Memory B cell (primary cell): ENCODE measurements at regions not wholly inside any gene's neighbourhood (a gene's known extent, or its start where the extent isn't known, plus 50 kb on each side); places are given as distances from the start of the nearest gene placed in this dataset.

ENCODE experiments used
- ATAC-seq: fragments of 150-1000 bp; cut with Tn5 transposase; 2 replicates; pipeline ENCODE4 v1.10.0; 2021; ENCODE audit warnings: low read depth, mild to moderate bottlenecking, moderate library complexity
- DNase-seq, 2 donors: peaks; one replicate each; pipeline ENCODE4 v3.0.0; 2022; ENCODE audit warnings: low spot score in 2 of 2
- H3K27ac Mint-ChIP-seq: one replicate; pipeline ENCODE4 v1.8.0; 2022; ENCODE audit warnings: mild to moderate bottlenecking, moderate library complexity, mixed read lengths
- H3K27me3 Mint-ChIP-seq: one replicate; pipeline ENCODE4 v1.8.0; 2022; ENCODE audit warnings: mixed read lengths
- H3K36me3 Mint-ChIP-seq: one replicate; pipeline ENCODE4 v1.8.0; 2022; ENCODE audit warnings: mild to moderate bottlenecking, mixed read lengths
- H3K4me1 Mint-ChIP-seq: one replicate; pipeline ENCODE4 v1.8.0; 2022; ENCODE audit warnings: mixed read lengths
- H3K4me3 Mint-ChIP-seq: one replicate; pipeline ENCODE4 v1.8.0; 2022; ENCODE audit warnings: mild to moderate bottlenecking, moderate library complexity, mixed read lengths
- H3K9me3 Mint-ChIP-seq: one replicate; pipeline ENCODE4 v1.8.0; 2022; ENCODE audit warnings: mixed read lengths

DNA sequence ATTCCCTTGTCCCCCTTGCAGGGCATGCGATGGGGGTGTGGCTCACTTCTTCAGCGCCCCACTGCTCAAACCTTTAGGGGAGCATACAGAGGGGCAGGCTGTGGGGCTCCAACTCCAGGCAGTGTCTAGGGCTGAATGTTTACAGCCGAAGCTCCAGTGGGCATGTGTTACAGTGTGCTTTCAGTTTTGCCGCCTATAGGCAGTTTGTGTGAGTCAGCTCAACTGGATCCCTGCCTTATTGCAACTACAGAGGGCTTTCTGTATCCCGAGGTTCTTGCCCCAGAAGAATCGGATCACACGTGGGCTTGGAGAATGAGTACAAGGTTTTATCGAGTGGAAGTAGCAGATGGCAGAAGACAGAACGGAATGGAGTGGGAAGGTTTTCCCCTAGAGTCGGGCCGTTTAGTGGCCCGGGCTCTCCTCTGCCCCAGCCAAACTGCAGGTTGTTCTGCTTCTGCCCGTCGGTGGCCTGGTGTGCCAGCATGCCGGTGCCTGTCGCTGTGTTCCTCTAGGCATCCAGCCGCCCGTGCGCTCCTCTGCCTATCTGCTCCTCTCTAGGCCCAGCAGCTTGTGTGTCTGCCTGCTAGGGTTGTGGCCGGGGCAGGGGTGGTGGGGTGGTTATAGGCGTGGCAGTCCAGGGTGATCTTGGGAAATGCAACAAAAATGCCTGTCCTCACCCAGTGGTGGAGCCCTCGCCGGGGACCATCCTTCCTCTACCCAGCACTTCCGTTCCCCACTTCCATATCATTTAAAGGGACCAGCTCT, 435.9 kb upstream of the SGCG start:
- Mint-ChIP-seq H3K4me1 (no peaks in the 10 kb centered on the region), H3K4me3 (no peak overlapping the region), H3K27me3 (no peaks in the 10 kb centered on the region), H3K36me3 (no peaks in the 10 kb centered on the region), H3K27ac (no peak overlapping the region), H3K9me3 (peaks cover 2% of the 10 kb centered on the region)
- ATAC-seq (no peak), DNase-seq (no peak)

DNA sequence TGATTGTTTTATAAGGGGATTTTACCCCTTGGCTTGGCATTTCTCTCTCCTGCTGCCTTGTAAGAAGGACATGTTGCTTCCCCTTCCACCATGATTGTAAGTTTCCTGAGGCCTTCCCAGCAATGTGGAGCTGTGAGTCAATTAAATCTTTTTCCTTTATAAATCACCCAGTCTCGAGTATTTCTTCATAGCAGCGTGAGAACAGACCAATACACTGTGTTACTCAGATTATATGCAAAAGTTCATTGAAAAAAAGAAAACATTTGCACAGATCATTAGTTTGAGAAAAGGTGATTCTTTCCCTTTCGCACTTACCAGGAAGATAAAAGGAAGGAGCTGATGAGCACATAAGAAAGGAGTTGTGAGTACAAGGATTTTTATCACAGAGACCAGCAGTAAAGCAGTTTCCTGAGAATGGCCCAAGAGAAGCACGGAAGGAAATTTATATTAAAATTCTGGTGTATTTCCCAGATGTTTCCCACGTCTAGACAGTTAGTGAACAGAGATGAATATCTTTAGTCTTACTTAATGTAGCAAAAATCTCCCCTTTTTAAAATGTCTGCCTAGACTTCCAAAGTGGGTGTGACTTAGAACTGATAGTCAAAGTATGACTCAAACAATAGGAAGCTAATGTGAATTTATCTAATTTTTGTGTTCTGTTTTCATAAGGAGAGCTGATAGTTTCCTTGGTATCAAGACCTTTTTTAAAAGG, 431.8 kb upstream of the SGCG start:
- Mint-ChIP-seq H3K9me3 (peaks cover 4% of the 10 kb centered on the region), H3K4me3 (no peak overlapping the region), H3K27ac (no peak overlapping the region), H3K36me3 (no peaks in the 10 kb centered on the region), H3K4me1 (no peaks in the 10 kb centered on the region), H3K27me3 (no peaks in the 10 kb centered on the region)
- DNase-seq (no peak), ATAC-seq (no peak)

DNA sequence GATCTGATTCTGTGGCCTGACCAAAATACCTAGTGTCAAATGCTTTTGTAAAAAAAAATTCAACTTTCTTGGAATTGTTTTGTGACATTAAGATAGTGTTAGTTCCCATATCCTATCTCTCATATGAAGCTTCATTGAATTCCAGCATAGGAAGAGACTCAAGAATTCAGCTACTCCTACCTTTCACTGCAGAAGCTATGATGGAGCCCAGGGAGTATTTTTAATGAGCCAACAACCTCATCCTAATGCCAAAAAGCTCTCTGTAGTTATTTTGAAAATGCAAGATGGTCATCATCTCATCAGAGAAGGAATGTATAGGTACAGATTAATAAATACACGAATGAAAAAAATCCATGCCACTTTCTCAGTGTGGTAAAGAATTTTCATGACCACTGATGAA, 431.2 kb upstream of the SGCG start:
- DNase-seq (no peak), ATAC-seq (no peak)
- no peaks in the 10 kb centered on the region for H3K27me3 Mint-ChIP-seq
- no peak overlapping the region for H3K4me3 Mint-ChIP-seq
- no peaks in the 10 kb centered on the region for H3K36me3 Mint-ChIP-seq
- no peak overlapping the region for H3K27ac Mint-ChIP-seq
- H3K9me3 Mint-ChIP-seq: peaks cover 4% of the 10 kb centered on the region
- H3K4me1 Mint-ChIP-seq: no peaks in the 10 kb centered on the region

DNA sequence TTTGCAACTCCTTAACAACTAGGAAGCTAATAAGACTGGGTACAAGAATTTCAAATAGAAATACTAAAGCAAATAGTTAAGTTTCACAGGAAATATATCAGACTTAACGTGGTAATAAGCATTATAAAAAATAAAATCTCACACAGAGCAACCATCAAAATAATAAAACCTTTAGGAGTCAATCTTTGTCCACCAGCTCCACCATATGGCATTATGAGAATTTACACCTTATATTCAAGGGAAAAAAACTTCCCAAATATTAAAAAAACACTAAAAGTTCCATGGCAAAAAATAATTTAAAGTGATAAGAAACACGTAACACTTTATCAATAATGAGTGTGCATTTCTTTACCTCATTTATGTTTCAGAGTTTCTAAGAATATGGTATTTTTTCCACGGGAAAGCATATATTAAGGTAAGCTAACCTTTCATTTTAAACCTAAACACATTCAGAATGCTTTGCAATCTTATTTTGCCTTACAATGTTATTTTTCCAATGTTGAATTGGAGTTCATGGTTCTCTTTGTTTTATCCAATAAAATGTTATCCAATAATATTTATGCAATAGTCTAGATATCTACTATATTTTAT, 423.2 kb upstream of the SGCG start:
- Mint-ChIP-seq H3K27me3 (no peaks in the 10 kb centered on the region), H3K4me1 (no peaks in the 10 kb centered on the region), H3K4me3 (no peak overlapping the region), H3K36me3 (no peaks in the 10 kb centered on the region), H3K27ac (no peak overlapping the region), H3K9me3 (no peaks in the 10 kb centered on the region)
- ATAC-seq: no peak
- DNase-seq: no peak

DNA sequence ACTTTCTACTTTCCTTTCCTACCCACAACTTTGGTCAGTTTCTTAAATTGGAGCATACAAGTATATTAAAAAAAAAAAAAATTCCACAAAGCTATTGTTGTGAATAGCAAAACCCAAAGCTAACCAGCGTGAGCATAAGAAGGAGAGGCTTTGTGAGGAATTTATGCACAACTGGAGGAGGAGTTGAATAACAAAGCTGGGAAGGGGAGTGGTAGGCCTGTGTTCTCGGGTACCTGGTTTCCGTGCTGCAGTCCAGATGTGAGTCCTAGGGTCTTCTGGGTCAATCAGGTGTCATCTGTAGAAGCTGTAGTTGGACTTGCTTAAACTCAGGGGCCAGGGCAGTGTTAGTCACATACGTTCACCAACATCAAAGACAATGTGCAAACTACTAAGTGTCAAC, 422.5 kb upstream of the SGCG start:
- Mint-ChIP-seq H3K4me1 (no peaks in the 10 kb centered on the region), H3K9me3 (no peaks in the 10 kb centered on the region), H3K4me3 (no peak overlapping the region), H3K36me3 (no peaks in the 10 kb centered on the region), H3K27me3 (no peaks in the 10 kb centered on the region), H3K27ac (no peak overlapping the region)
- DNase-seq: no peak
- no peak for ATAC-seq

DNA sequence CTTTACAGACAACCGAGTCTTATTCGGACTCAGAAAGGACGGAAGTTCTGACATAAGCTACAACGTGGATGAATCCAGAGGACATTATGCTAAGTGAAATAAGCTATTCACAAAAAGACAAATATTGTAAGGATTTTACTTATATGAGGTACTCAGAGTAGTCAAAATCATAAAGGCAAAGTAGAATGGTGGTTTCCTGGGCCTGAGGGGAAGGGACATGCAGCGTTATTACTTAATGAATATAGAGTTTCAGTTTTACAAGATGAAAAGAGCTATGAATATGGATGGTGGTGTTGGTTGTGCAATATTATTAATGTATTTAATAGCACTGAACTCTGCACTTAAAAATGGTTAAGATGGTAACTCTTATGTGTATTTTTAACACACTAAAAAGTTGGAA, 419.1 kb upstream of the SGCG start:
- H3K4me1 Mint-ChIP-seq: no peaks in the 10 kb centered on the region
- H3K27me3 Mint-ChIP-seq: no peaks in the 10 kb centered on the region
- no peaks in the 10 kb centered on the region for H3K9me3 Mint-ChIP-seq
- DNase-seq: no peak
- no peak for ATAC-seq
- no peaks in the 10 kb centered on the region for H3K36me3 Mint-ChIP-seq
- no peak overlapping the region for H3K27ac Mint-ChIP-seq
- H3K4me3 Mint-ChIP-seq: no peak overlapping the region

DNA sequence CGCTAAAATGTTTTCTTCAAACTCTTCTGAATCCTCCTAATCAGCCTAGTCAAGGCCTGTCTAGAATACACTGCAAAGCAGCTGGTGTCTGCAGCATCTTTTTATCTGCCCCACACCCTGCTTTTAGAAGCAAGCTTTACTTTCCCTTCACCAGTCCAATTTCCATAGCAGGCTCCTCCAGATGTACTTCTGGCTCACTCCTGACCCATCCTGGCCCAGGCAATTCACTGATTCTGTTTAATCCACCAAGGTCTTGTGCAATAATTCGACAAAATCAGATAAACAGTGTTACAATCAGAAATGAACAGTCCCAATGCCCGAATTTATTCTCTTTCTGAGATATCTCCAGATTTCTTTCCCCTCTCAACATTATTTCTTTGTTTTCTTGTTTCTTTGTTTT, 415.2 kb upstream of the SGCG start:
- no peaks in the 10 kb centered on the region for H3K4me1 Mint-ChIP-seq
- no peak overlapping the region for H3K4me3 Mint-ChIP-seq
- H3K36me3 Mint-ChIP-seq: no peaks in the 10 kb centered on the region
- DNase-seq: no peak
- ATAC-seq: no peak
- no peaks in the 10 kb centered on the region for H3K9me3 Mint-ChIP-seq
- H3K27me3 Mint-ChIP-seq: no peaks in the 10 kb centered on the region
- no peak overlapping the region for H3K27ac Mint-ChIP-seq

DNA sequence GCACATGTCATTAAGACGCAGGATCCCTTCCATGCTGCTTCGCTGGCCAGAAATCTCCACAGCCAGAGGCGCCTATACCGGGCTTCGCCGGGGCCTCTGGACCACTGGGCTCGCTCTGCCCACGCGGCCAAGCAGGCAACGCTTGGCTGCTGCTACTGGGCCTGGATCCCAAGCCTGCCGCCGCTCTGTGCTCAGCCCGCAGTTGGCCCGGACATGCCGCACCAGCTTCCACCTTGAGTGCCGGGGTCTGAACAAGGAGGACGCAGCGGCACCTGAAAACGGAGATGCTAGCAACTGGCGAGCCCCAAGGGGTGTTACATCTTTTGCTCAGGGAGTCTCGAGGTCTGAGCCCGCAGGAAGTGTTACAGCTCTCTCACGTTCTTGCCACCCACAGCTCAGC, 409.9 kb upstream of the SGCG start:
- Mint-ChIP-seq H3K27me3 (no peaks in the 10 kb centered on the region), H3K9me3 (no peaks in the 10 kb centered on the region), H3K4me3 (no peak overlapping the region), H3K36me3 (no peaks in the 10 kb centered on the region), H3K4me1 (no peaks in the 10 kb centered on the region), H3K27ac (no peak overlapping the region)
- ATAC-seq (no peak), DNase-seq (no peak)

DNA sequence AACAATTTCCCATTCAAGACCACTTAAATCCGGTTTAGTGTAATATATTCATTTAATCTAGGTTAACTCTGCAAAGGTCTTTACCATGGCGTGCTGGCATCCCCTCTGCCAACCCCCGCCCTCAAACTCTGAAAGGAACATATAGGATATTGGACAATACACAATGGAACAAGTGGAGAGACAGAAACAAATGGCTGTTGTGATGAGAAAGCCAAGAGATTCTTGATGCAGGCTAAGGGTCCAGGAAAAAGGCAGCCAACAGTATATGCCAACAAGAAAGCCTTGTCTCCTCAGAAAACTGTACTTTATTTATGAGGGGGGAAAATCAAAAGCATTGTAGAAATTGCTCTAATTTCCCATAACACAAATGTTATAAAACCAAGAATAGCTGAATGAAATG, 407.3 kb upstream of the SGCG start:
- H3K27me3 Mint-ChIP-seq: peaks cover 2% of the 10 kb centered on the region
- H3K4me1 Mint-ChIP-seq: no peaks in the 10 kb centered on the region
- no peak overlapping the region for H3K27ac Mint-ChIP-seq
- no peaks in the 10 kb centered on the region for H3K36me3 Mint-ChIP-seq
- H3K4me3 Mint-ChIP-seq: no peak overlapping the region
- DNase-seq (no peak), ATAC-seq (no peak)
- peaks cover 1% of the 10 kb centered on the region for H3K9me3 Mint-ChIP-seq

DNA sequence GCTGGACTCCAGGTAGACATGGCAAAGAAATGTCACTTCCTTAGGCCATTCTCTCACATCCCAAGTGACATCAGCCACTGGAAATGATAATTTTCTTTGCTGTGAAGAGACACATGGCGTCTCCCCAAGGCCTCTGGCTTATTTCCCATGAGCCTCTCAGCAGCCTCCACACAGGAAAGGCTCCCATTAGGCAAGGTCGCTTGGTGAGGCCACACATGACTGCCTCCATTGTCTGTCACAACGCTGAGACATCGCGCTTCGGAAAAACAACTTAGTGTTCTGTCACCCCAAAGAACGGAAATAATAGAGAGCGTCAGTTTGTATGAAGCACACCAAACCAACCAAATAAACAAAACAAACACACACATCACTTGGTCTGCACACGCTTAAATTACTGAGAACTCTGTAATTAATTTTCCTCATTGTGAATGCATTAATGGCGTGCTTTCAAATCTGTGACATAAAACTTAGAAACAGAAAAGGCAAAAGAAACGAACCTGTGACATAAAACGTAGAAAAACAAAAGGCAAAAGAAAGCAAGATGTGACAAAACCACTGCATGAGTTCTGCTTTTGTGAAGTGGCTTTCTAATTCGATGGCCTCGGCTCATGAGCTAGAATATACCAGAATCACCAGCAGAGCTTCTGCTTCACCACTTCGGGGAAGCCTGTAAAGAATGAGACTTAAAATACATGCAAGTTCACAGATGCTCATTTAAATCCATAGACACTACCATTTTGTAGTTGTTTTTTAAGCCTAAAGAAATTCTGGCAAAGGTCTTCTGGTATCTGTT, 404.2 kb upstream of the SGCG start:
- Mint-ChIP-seq H3K27me3 (peaks cover 2% of the 10 kb centered on the region), H3K4me3 (no peak overlapping the region), H3K9me3 (peaks cover 1% of the 10 kb centered on the region), H3K27ac (no peak overlapping the region), H3K4me1 (no peaks in the 10 kb centered on the region), H3K36me3 (no peaks in the 10 kb centered on the region)
- DNase-seq (no peak), ATAC-seq (no peak)

DNA sequence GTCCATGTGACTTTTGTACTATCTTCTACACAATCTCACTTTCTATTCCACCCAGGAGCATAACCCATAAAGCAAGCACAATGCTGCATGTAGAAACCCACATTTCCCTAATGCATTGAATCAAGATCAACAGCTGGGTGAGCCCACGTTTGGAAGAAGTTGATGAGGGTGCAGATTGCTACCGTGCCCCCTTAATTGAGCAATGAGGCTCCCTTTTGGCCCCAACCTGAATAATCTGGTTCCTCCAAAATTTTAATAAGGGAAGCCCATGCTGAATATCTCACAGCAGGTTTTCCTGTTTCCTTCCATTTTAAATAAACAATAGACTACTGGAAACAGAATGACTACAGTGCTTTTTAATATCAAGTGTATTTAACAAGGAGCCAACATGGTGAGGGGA, 403.6 kb upstream of the SGCG start:
- no peak for DNase-seq
- Mint-ChIP-seq H3K9me3 (peaks cover 1% of the 10 kb centered on the region), H3K36me3 (no peaks in the 10 kb centered on the region), H3K27ac (no peak overlapping the region), H3K4me3 (no peak overlapping the region), H3K4me1 (no peaks in the 10 kb centered on the region), H3K27me3 (peaks cover 2% of the 10 kb centered on the region)
- no peak for ATAC-seq

DNA sequence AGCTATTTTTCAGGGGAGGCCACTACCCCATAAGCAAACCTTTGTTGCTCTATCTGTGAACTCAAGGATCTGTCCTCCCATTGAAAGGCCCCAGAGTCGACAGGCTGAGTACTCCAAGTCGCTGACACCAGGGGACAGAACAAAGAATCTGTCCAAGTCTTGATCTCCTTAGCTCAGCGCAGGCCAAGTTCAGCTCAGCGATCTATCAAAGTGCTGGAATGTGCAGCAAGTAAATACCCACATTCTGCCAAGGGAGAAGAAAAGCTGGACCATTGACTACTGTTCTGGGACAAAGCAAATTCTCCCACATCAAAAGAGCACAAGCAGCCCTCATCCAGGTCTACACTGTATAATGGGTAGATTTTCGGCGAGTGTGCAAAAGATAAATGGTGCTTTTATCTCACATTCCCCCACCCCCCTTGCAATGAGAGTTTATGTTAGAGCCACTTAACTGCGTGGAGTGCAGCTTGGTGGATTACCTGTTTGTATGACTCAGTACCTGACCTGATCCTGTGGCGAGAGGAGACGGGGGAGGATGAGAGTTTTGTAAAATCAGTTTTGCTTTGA, 391.7 kb upstream of the SGCG start:
- ATAC-seq: no peak
- Mint-ChIP-seq H3K4me3 (no peak overlapping the region), H3K27me3 (peaks cover 3% of the 10 kb centered on the region), H3K9me3 (peaks cover 2% of the 10 kb centered on the region), H3K36me3 (no peaks in the 10 kb centered on the region), H3K4me1 (no peaks in the 10 kb centered on the region), H3K27ac (no peak overlapping the region)
- DNase-seq: no peak

DNA sequence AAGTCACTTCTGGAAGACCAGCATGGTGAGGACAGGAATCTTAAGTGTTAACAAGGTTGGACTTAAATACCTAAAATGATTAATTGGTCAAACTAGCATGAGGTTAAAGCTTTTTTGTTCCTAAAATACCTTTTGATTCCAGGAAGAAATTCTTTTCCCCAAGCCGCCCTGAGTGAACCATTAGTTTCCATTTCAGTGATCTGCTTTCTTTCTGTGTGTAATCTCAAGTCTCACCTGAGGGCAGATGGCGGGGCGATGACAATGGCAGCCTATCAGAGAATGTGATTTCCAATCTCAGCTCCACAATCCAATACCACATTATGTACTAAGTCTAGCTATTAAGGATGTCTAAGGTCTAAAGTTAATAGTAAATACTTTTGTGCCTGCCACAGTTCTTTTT, 390.9 kb upstream of the SGCG start:
- Mint-ChIP-seq H3K4me1 (no peaks in the 10 kb centered on the region), H3K4me3 (no peak overlapping the region), H3K9me3 (peaks cover 2% of the 10 kb centered on the region), H3K27ac (no peak overlapping the region), H3K27me3 (peaks cover 3% of the 10 kb centered on the region), H3K36me3 (no peaks in the 10 kb centered on the region)
- ATAC-seq (no peak), DNase-seq (no peak)

DNA sequence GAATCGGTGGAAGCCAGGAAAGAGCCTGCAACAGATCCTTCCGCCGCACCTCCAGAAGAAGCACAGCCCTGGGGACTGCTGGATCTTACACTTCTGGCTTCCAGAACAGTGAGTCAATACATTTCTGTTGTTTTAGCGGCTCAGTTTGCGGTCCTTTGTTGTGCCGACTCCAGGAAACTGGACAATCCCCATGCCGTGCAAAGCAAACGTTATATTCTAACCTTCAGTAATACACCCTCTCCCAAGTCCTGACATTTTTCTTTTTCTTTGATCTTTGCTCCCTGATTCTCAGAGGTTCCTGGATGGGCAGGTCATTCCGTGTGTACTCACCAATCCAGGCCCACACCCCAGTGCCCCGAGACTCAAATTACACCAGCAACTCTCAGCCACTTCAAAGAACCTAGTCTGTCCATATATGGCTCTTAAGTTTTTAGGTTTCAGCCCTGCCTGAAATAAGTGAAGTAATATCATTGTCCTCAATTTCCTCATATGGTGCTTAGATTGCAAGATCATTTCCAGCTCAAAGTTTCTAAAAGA, 387.1 kb upstream of the SGCG start:
- Mint-ChIP-seq H3K4me1 (no peaks in the 10 kb centered on the region), H3K4me3 (no peak overlapping the region), H3K27ac (no peak overlapping the region), H3K36me3 (no peaks in the 10 kb centered on the region), H3K9me3 (no peaks in the 10 kb centered on the region), H3K27me3 (peaks cover 3% of the 10 kb centered on the region)
- DNase-seq (no peak), ATAC-seq (no peak)
